Neural progenitor cell (in vitro differentiated cells): ENCODE measurements at regions not wholly inside any gene's neighbourhood (a gene's known extent, or its start where the extent isn't known, plus 50 kb on each side); places are given as distances from the start of the nearest gene placed in this dataset.
A peak's percentile ranks its signal among the peaks of the same experiment; 100 is the strongest.

Source experiments
- DNase-seq: peaks from one replicate; pipeline ENCODE4 v3.0.0-alpha.2; 2016; ENCODE audit warnings: low spot score
- H2AFZ ChIP-seq: fragments of 200-600 bp; sonication (generic); replicated peaks from 2 replicates; pipeline ENCODE4 v1.6.1; 2016; ENCODE audit warnings: antibody characterized with exemption
- H3F3A ChIP-seq: fragments of 200-600 bp; sonication (generic); 2 replicates; pipeline ENCODE4 v1.6.1; 2016; ENCODE audit warnings: antibody characterized with exemption, low read depth
- H3K27ac ChIP-seq: fragments of 200-600 bp; sonication (generic); 2 replicates; pipeline ENCODE4 v1.5.1; 2016; ENCODE audit warnings: mild to moderate bottlenecking
- H3K27me3 ChIP-seq: fragments of 200-600 bp; sonication (generic); 2 replicates; pipeline ENCODE4 v1.6.1; 2016; ENCODE audit warnings: mild to moderate bottlenecking, moderate library complexity
- H3K36me3 ChIP-seq: fragments of 200-600 bp; sonication (generic); 2 replicates; pipeline ENCODE4 v1.5.1; 2016
- H3K4me1 ChIP-seq: fragments of 200-600 bp; sonication (generic); 2 replicates; pipeline ENCODE4 v1.6.1; 2016; ENCODE audit warnings: mixed run types
- H3K4me2 ChIP-seq: fragments of 200-600 bp; sonication (generic); 2 replicates; pipeline ENCODE4 v1.6.1; 2016
- H3K4me3 ChIP-seq: fragments of 200-600 bp; sonication (generic); 2 replicates; pipeline ENCODE4 v1.5.1; 2016
- H3K79me2 ChIP-seq: fragments of 200-600 bp; sonication (generic); 2 replicates; pipeline ENCODE4 v1.6.1; 2016; ENCODE audit warnings: low read depth
- H3K9ac ChIP-seq: fragments of 200-600 bp; sonication (generic); 2 replicates; pipeline ENCODE4 v1.6.1; 2016
- H3K9me3 ChIP-seq: fragments of 200-600 bp; sonication (generic); 2 replicates; pipeline ENCODE4 v1.5.1; 2016; ENCODE audit warnings: low read depth
- H4K20me1 ChIP-seq: fragments of 200-600 bp; sonication (generic); 2 replicates; pipeline ENCODE4 v1.6.1; 2016; ENCODE audit warnings: low read depth
- H3K27ac Mint-ChIP-seq: 3 replicates; pipeline ENCODE4 v1.8.0; 2021; ENCODE audit warnings: mixed read lengths
- H3K27me3 Mint-ChIP-seq: 2 replicates; pipeline ENCODE4 v1.8.0; 2022; ENCODE audit warnings: low read depth, mild to moderate bottlenecking, inconsistent platforms, moderate library complexity, mixed read lengths; ENCODE audit not compliant: insufficient read depth
- H3K36me3 Mint-ChIP-seq: 3 replicates; pipeline ENCODE4 v1.8.0; 2021; ENCODE audit warnings: mixed read lengths
- H3K4me1 Mint-ChIP-seq: 3 replicates; pipeline ENCODE4 v1.8.0; 2021; ENCODE audit warnings: mixed read lengths
- H3K4me3 Mint-ChIP-seq: 3 replicates; pipeline ENCODE4 v1.8.0; 2021; ENCODE audit warnings: mild to moderate bottlenecking, moderate library complexity, mixed read lengths
- H3K9me3 Mint-ChIP-seq: 3 replicates; pipeline ENCODE4 v1.8.0; 2020; ENCODE audit warnings: mixed read lengths
- EZH2 ChIP-seq: fragments of 200-600 bp; sonication (generic); IDR thresholded peaks from 2 replicates; pipeline ENCODE4 v1.6.1; 2017; ENCODE audit warnings: antibody characterized with exemption, mild to moderate bottlenecking, moderate library complexity
- EZH2phosphoT487 ChIP-seq: fragments of 200-600 bp; sonication (generic); IDR thresholded peaks from 2 replicates; pipeline ENCODE4 v1.6.1; 2017; ENCODE audit warnings: antibody characterized with exemption
- TF ChIP-seq, protein P1 (sequence below): fragments of 200-600 bp; sonication (generic); IDR thresholded peaks from 2 replicates; pipeline ENCODE4 v1.5.1; 2017; ENCODE audit warnings: antibody characterized with exemption, mild to moderate bottlenecking

DNA sequence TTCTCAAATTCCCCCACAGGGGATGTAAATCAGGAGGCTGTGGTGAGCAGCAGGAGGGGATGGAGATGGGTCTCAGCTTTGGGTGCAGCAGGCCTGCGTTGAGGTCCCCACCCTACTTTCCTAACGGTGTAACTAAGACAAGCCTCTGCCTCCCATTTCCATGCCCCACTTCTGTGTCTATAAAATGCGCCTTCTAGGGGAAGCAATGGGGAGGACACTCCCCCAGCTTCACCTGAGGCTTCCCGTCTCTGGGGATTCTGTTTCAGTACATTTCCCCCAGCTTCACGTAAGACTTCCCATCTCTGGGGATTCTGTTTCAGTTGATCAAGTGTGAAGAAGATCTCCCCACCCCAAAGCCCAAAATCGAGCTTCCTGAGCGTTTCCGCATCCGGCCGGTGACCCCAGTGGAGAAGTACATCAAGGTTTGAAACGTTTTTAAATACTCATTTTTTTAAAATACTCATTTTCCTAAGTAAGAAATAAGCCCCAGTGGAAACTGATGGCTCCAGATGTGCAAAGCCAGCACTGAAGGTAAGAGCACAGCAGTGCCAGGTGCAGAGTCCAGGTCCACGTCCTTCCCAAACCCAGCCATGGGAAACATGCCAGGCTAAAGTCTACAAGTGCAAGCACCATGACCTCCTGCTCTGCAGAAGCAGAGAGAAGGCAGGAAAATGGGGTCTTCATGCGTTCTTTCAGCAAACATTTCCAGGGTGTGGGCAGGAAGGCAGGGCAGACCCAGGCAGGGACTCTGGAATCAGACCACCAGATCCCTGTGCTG, 73.1 kb downstream of the ANKRD60 start:
- H3K4me2 ChIP-seq = no peak overlapping the region
- H3K27ac Mint-ChIP-seq = no peak overlapping the region
- H3K27ac ChIP-seq = no peak overlapping the region
- H2AFZ ChIP-seq = no peak overlapping the region
- H3K9me3 Mint-ChIP-seq = no peaks in the 10 kb centered on the region
- no peaks in the 10 kb centered on the region for H3K36me3 ChIP-seq
- H3F3A ChIP-seq = no peaks in the 10 kb centered on the region
- no peak for DNase-seq
- H3K4me3 ChIP-seq = no peak overlapping the region
- no peak for TF ChIP-seq EZH2
- no peak for TF ChIP-seq EZH2phosphoT487
- TF ChIP-seq, protein P1, sequence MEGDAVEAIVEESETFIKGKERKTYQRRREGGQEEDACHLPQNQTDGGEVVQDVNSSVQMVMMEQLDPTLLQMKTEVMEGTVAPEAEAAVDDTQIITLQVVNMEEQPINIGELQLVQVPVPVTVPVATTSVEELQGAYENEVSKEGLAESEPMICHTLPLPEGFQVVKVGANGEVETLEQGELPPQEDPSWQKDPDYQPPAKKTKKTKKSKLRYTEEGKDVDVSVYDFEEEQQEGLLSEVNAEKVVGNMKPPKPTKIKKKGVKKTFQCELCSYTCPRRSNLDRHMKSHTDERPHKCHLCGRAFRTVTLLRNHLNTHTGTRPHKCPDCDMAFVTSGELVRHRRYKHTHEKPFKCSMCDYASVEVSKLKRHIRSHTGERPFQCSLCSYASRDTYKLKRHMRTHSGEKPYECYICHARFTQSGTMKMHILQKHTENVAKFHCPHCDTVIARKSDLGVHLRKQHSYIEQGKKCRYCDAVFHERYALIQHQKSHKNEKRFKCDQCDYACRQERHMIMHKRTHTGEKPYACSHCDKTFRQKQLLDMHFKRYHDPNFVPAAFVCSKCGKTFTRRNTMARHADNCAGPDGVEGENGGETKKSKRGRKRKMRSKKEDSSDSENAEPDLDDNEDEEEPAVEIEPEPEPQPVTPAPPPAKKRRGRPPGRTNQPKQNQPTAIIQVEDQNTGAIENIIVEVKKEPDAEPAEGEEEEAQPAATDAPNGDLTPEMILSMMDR = peak; percentile 25
- H3K9ac ChIP-seq = no peak overlapping the region
- peaks cover 21% of the 10 kb centered on the region for H3K27me3 ChIP-seq
- H3K27me3 Mint-ChIP-seq = peaks cover 14% of the 10 kb centered on the region
- H3K4me1 ChIP-seq = peaks cover 6% of the 10 kb centered on the region
- no peaks in the 10 kb centered on the region for H3K79me2 ChIP-seq
- H3K4me1 Mint-ChIP-seq = peaks cover 22% of the 10 kb centered on the region
- H3K9me3 ChIP-seq = no peaks in the 10 kb centered on the region
- no peak overlapping the region for H3K4me3 Mint-ChIP-seq
- H4K20me1 ChIP-seq = no peaks in the 10 kb centered on the region
- H3K36me3 Mint-ChIP-seq = no peaks in the 10 kb centered on the region

DNA sequence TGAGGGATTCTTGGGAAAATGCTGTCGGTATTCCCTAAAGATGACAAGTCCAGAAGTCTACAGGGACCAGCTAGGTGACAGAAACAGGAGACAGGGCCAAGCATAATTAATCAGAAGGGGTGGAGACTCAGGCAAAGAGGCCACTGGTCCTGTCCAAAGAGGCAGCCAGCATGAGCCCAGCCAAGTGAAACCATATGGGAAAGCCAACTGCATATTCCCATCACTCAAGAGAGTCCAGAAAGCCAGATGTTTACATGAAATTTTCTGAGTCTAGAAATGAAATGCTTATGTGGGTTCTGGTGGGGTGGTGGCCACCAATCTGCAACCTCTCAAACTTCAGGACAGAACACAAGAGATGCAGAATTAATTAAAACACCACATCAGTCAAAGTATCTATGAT, 74.3 kb downstream of the ANKRD60 start:
- no peak overlapping the region for H3K27ac Mint-ChIP-seq
- no peak for DNase-seq

DNA sequence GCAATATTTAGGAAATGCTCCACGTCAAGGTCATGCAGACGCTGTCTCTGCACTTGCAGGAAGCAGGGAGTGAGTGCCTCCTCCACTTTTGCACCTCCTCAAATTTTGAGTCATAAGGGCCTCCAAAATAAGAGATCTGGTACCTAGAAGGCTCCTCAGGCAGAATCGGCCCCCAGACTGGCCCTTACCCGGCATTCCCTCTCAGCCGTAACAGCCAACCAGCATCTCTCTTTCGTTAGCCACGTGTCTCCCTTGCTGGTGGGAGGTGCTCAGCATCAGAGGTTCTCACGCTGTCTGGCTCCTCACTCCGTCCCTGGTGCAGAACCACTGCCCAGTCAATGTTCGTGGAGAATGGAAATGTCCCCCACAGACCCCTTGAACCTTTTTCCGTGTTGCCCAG, 75.3 kb downstream of the ANKRD60 start:
- H4K20me1 ChIP-seq = no peaks in the 10 kb centered on the region
- H3F3A ChIP-seq = no peaks in the 10 kb centered on the region
- no peak overlapping the region for H3K27ac ChIP-seq
- no peaks in the 10 kb centered on the region for H3K79me2 ChIP-seq
- DNase-seq = no peak
- peaks cover 13% of the 10 kb centered on the region for H3K4me1 Mint-ChIP-seq
- peaks cover 16% of the 10 kb centered on the region for H3K27me3 Mint-ChIP-seq
- H3K4me3 ChIP-seq = no peak overlapping the region
- H3K4me2 ChIP-seq = no peak overlapping the region
- TF ChIP-seq EZH2phosphoT487 = no peak
- TF ChIP-seq, protein P1 = no peak
- no peak for TF ChIP-seq EZH2
- H3K4me3 Mint-ChIP-seq = no peak overlapping the region
- no peak overlapping the region for H2AFZ ChIP-seq
- H3K36me3 Mint-ChIP-seq = no peaks in the 10 kb centered on the region
- H3K27ac Mint-ChIP-seq = no peak overlapping the region
- H3K9ac ChIP-seq = no peak overlapping the region
- peaks cover under 1% of the 10 kb centered on the region for H3K9me3 Mint-ChIP-seq
- H3K36me3 ChIP-seq = no peaks in the 10 kb centered on the region
- H3K27me3 ChIP-seq = peaks cover 39% of the 10 kb centered on the region
- H3K4me1 ChIP-seq = peaks cover 7% of the 10 kb centered on the region
- H3K9me3 ChIP-seq = no peaks in the 10 kb centered on the region

More for the DNA sequence above, 74.3 kb downstream of the ANKRD60 start:
- H3K27ac ChIP-seq = no peak overlapping the region
- no peaks in the 10 kb centered on the region for H3F3A ChIP-seq
- Mint-ChIP-seq H3K4me3 (no peak overlapping the region), H3K4me1 (peaks cover 16% of the 10 kb centered on the region), H3K36me3 (no peaks in the 10 kb centered on the region), H3K9me3 (no peaks in the 10 kb centered on the region), H3K27me3 (peaks cover 19% of the 10 kb centered on the region)
- TF ChIP-seq, protein P1 = no peak
- TF ChIP-seq EZH2 = no peak
- TF ChIP-seq EZH2phosphoT487 = no peak
- no peak overlapping the region for H3K4me3 ChIP-seq
- no peak overlapping the region for H3K9ac ChIP-seq
- peaks cover 7% of the 10 kb centered on the region for H3K4me1 ChIP-seq
- no peaks in the 10 kb centered on the region for H4K20me1 ChIP-seq
- no peaks in the 10 kb centered on the region for H3K79me2 ChIP-seq
- no peaks in the 10 kb centered on the region for H3K36me3 ChIP-seq
- no peak overlapping the region for H3K4me2 ChIP-seq
- no peak overlapping the region for H2AFZ ChIP-seq
- peaks cover 33% of the 10 kb centered on the region for H3K27me3 ChIP-seq
- H3K9me3 ChIP-seq = no peaks in the 10 kb centered on the region
